ENCODE measurements at regions not wholly inside any gene's neighbourhood (a gene's known extent, or its start where the extent isn't known, plus 50 kb on each side); places are given as distances from the start of the nearest gene placed in this dataset.

- no peak for TF ChIP-seq CTCF (IDR thresholded peaks at IDR 0.05; ENCODE audit: low read depth, low read length, poor library complexity, severe bottlenecking)
- no peak for TF ChIP-seq EZH2phosphoT487 (IDR thresholded peaks at IDR 0.05; ENCODE audit: borderline replicate concordance, low read length)
Observed at GRCh38 chr1:29447368-29447767, 211.0 kb downstream of the PTPRU start.
